RWPE1 (cell line): ENCODE measurements at regions not wholly inside any gene's neighbourhood (a gene's known extent, or its start where the extent isn't known, plus 50 kb on each side); places are given as distances from the start of the nearest gene placed in this dataset.
"Not testable (repeated sequence)": the region's sequence is repeated elsewhere in the genome, so short reads cannot be mapped to it uniquely, and the experiment has no call there.

ENCODE experiments used
- CTCF ChIA-PET: fragments of 350-600 bp; sonication (Branson Sonifier 250); formaldehyde crosslinking; extraction: SDS; loops from one replicate; lab custom pipeline; 2021; lab: Yijun Ruan, JAX
- POLR2A ChIA-PET: fragments of 400-600 bp; formaldehyde crosslinking; extraction: SDS; loops from one replicate; lab custom pipeline; 2020; ENCODE audit warnings: antibody characterized with exemption; ENCODE audit not compliant: low non-redundant PET; lab: Yijun Ruan, JAX
- DNase-seq: peaks from one replicate; pipeline ENCODE4 v3.0.0; 2012; ENCODE audit warnings: low spot score
- H3K27ac ChIP-seq: fragments of 450-650 bp; 2 replicates; pipeline ENCODE4 v1.5.1; 2017
- CTCF ChIP-seq: fragments of 450-650 bp; conservative IDR thresholded peaks from 2 replicates; pipeline ENCODE4 v1.5.1; 2017; ENCODE audit warnings: low read depth, mild to moderate bottlenecking

GRCh38 chr18:42548493-42548892 lies 567.0 kb downstream of the RIT2 start:
- ChIA-PET POLR2A (no interaction called here), CTCF (no interaction called here)
- no peak overlapping the region for H3K27ac ChIP-seq
- no peak for TF ChIP-seq CTCF
- DNase-seq, result no peak

- ChIA-PET POLR2A (no interaction called here), CTCF (interaction anchor here (0.6 to 0.7 kb wide), 3 partner anchors 122 to 622 kb away, joined by 3 to 4 read pairs (median 3); no protein-coding TSS in a partner anchor)
- no peak for TF ChIP-seq CTCF
- DNase-seq, result no peak
- H3K27ac ChIP-seq, result no peak overlapping the region
Observed at GRCh38 chr18:42549596-42549995, 565.9 kb downstream of the RIT2 start.

- CTCF ChIA-PET, H3K27ac ChIP-seq, POLR2A ChIA-PET, DNase-seq: not testable (repeated sequence)
Observed at GRCh38 chr18:42552559-42552958, 562.9 kb downstream of the RIT2 start.

GRCh38 chr18:42559069-42559690 lies 556.3 kb downstream of the RIT2 start:
- ChIA-PET CTCF (interaction anchor here (0.7 kb wide), 1 partner anchor 458 kb away, joined by 8 read pairs; no protein-coding TSS in a partner anchor), POLR2A (no interaction called here)
- no peak for TF ChIP-seq CTCF
- no peak for DNase-seq
- H3K27ac ChIP-seq, result no peak overlapping the region

GRCh38 chr18:42561521-42561920 lies 554.0 kb downstream of the RIT2 start:
- POLR2A ChIA-PET, result no interaction called here
- no peak for DNase-seq
- CTCF ChIA-PET, result no interaction called here
- TF ChIP-seq CTCF, result no peak
- no peak overlapping the region for H3K27ac ChIP-seq

- no peak overlapping the region for H3K27ac ChIP-seq
- POLR2A ChIA-PET, result no interaction called here
- CTCF ChIA-PET, result no interaction called here
- no peak for DNase-seq
- no peak for TF ChIP-seq CTCF
Observed at GRCh38 chr18:42563995-42564394, 551.5 kb downstream of the RIT2 start.

GRCh38 chr18:42564761-42565160 lies 550.7 kb downstream of the RIT2 start:
- DNase-seq, result no peak
- no peak overlapping the region for H3K27ac ChIP-seq
- ChIA-PET POLR2A (no interaction called here), CTCF (no interaction called here)
- no peak for TF ChIP-seq CTCF
